ENCODE measurements at regions not wholly inside any gene's neighbourhood (a gene's known extent, or its start where the extent isn't known, plus 50 kb on each side); places are given as distances from the start of the nearest gene placed in this dataset.

GRCh38 chr3:34634939-34635338 lies 836.5 kb downstream of the PDCD6IP start:
- TF ChIP-seq CTCF (IDR thresholded peaks at IDR 0.05) (no peak), POLR2A (IDR thresholded peaks at IDR 0.05) (no peak)
